NCI-H1436 treated with DMSO at 0.1 percent for 48 hours (cell line): ENCODE measurements at regions not wholly inside any gene's neighbourhood (a gene's known extent, or its start where the extent isn't known, plus 50 kb on each side); places are given as distances from the start of the nearest gene placed in this dataset.

Experiments
- DNase-seq: peaks from one replicate; lab custom pipeline; 2025; lab: John Stamatoyannopoulos, UW

DNA sequence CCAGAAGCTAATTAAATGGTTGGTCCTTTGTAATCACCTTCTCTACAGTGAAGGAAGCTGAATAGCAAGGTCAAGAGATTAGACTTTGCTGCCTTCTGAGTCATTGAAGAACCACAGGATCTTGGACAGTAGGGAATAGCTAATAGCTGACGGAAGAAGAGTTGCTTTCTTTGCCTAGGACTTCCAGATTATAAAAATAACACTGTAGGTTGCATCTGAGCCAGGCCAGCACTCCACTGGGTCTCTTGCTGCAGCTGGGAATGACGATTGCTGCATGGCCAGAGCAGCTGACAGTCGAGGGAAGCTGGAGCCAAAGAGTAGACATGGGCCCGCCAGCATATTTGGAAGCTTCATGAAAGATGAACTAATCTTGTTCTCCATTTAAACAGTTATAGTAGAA lies 81.5 kb upstream of the KCNMB2 start:
- no peak for DNase-seq

DNA sequence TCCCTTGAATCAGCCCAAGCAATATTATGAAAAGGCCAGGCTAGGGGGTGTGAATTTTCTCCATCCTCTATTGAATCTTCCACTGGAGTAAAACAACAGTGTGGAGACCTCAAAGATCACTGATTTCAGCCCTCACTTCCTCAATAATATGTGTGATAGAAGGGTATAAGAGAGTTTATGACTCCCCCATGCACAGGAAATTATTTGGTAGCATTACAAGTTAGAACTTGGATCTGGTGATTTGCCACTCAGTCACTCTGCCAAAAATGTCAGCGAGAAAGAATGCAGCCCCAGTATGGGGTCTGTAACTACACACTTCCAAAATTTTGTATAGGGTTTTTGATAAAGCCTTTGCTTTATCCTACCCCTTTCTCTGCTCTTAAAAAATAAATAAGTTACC lies 81.0 kb upstream of the KCNMB2 start:
- DNase-seq = no peak

DNA sequence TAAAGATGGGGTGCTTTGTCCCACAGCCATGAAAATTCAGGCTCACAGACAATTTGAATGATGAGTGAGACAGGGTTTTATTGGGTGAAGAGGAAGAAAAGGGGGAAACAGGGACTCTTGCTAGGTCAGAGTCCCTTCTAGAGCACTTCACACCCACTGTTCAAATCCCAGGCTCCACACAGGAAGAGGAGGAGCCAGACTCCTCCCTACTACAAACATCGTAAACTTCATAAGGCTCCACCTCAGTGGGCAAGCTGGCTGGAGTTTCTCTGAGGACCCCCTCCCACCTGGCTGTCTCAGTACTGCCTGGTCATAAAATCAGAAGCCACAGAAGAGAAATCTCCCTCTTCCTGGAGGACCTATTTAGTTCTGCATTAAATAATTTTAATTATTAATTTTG lies 80.3 kb upstream of the KCNMB2 start:
- no peak for DNase-seq

DNA sequence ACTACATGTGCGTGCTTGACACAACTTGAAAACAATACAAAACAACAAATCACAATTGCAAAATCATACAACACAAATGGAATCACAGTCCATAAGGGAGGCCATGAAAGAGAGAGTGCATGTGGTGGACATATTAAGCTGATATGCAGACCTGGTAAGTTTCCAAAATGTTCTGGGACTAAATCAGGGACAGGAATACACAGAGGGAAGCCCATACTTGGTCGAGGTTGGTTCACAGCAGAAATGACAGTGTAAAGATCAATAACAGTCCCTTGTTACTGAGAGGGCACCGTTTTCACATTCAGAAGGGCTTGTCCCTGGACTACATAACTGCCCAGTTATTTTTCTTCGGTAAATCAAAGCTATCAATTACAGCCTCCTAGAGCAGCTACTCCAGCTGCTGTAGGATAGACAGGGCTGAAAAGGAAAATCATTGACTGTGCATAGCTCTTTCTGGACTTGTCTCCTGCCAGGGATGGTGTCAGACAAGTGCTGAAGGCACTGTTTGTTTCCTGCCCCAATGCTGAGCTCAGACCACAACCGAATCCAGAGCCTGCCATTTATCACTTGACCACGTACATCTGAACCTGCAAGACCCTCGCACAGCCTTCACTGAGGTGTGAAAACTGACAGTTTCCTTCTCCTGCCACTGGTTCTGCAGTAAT lies 79.5 kb upstream of the KCNMB2 start:
- no peak for DNase-seq

DNA sequence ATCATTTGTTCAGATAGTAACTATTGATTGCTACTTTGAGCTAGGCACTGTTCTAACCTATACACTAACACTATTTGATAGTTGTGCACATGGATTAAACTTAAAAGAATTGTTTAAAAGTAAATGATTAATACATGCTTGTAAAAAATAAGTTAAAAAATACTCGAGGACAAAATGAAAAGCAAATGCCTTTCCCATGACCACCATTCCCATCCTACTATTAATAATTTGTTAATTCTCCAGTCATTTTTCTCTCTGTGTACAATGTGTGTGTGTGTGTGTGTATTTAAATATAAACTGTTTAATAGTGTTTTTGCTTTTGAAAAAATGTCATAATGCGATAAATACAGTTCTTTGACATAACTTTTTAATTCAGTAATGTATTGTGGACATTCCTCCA lies 78.7 kb upstream of the KCNMB2 start:
- DNase-seq = no peak

DNA sequence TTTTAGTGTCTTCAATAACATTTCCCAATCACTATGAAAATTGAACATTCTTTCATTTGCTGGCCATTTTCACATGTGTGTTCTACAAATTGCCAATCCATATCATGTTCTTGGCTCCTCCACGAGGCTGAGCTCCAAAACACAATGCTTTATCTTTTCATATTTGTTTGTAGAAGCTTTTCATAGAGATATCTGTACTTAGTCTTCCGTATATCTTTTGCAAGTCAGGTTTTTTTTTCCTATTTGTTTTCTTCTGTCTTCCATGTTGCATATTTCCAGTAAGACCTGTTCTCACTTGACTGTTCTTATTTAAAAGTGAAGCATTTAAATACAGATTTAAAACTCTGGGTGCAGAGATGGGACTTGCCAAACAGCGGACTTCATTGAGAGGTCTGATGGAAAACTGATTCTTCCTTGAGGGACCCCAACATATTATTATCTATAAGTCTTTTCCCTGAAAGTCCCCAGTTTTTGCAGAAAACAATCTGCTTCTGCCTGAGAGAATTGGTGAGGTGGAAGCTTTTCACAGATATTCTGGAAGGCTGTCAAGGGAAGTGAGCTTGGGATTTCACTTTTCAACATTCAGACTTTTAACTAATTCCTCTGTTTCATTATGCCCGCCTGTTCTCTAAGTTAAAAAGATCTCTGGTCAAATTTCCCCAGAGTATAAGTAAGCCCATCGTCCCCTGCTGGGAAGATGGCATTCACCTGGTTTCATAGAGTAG lies 77.8 kb upstream of the KCNMB2 start:
- DNase-seq = no peak

DNA sequence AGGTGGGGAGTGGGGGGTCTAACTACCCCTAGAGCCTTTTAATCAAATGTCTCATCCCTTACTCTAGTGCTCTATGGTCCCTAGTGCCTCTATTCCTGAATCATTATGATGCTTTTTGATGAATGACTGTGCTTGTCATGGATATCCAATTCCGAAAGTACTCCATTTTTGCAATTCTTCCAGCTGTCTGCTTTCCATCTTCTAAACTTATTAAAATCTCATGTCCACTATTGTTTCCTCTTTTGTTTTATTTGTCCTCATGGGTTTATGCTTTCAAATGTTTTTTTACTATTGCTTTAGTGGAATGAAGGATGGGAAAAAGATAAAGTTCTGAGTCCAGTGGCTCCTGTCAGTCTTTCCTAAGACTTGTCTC lies 77.2 kb upstream of the KCNMB2 start:
- no peak for DNase-seq

DNA sequence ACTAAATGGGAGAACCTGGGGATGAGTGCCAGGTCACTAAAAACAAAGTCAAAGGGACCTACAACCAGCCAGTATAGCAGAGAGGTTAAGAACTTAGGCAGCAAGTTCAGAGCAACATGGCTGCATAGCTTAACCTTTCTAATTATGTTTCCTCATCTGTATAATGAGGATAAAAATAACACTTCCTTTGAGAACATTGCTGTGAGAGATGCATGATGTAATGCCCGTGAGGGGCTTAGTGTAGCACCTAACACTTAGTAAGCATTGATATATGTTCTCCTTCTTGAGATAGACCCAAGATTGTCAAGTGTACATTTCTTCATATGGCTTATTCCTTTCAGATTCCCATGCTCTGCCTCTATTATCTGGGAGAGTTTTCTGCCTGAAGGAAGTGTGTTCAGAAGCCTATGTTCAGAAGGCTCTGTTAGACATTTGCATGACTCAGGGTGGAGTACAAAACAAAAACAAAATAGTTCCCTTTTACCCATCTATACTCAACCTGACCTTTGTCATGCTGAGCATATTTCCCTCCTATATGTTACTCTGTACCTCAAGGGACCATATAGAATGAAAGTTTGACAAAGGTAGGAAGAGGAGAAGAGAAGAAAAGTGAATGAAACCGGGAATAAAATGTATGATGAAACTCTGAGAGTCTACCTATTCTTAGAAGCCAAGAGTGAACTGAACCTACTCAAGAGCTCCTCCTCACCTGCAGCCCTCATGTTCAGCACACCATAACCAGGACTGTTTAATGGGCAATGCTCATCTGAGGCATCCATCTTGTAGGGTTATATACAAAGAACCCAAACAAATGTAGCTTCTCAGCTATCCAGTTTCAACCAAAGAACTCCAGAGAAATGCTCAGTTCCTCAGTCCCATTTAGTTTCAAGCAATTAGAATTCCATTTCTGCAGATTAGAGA lies 70.7 kb upstream of the KCNMB2 start:
- DNase-seq = no peak

DNA sequence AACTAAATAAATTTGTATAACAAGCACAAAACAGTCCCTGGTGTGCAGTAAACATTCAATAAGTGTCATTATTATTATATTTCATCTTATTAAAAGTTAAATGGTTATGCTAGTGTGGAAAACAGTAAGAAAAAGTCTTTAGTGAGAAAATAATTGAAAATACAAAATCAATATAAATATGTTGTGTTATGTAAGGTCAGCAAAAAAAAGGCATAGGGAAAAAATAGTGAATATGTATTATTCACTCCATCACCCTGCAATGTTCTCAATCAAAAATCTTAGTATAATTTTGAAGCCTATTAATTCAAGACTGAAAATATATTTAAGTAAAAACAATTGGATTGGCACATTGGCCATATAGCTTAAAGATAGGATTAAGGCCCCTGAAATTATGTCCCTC lies 63.3 kb upstream of the KCNMB2 start:
- no peak for DNase-seq

DNA sequence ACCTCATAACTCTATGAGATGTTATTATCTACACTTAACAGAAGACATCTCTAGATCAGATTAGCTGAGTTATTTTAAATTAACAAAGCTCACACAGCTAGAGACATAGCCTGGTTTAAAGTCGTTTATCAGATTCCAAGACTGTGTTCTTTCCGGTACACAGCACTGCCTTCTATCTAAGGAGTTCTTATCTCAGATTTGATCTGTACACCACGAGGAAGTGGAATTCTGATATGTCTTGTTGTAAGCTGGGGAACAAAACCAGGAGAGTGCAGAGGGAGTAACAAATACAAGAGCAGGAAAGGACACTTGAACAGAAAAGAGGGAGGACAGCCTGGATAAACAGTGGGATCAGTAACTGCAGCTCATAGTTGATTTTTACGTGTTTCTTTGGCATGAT lies 61.7 kb upstream of the KCNMB2 start:
- no peak for DNase-seq

DNA sequence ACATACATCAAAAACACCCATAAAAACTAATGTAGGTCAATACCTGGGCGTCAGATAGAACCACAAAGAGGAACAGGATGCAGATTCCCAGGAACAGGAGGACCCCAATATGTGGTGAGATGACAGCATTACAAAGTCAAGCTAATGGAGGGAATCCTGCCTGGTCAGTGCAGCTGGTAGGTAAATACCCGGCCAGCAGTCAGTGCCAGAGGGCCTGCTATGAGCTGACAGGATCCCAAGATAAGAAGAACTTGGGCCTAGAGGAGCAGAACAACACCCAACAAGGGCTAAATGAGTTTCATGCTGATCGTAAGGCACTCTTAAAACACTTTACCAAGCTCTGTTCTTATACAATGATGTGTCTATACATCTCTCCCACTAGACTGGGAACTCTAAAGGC lies 61.2 kb upstream of the KCNMB2 start:
- no peak for DNase-seq

DNA sequence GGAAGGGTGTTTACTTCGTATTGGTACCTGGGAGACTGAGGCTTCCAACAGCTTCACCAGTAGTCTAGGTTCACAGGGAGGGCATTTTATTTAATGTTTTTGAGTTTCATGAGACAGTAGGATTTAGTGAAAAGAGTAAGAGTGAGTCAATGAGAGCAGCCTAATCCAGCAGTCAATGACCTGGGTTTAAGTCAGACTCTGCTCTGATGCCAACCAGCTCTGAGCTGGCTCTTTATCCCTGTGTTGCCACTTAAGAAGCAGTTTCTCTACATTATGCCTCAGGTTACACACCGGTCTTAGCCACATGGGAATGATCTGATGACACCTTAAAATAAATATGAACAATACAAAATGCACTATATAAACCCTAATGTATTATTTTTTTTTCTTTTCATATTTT lies 59.4 kb upstream of the KCNMB2 start:
- DNase-seq = no peak

DNA sequence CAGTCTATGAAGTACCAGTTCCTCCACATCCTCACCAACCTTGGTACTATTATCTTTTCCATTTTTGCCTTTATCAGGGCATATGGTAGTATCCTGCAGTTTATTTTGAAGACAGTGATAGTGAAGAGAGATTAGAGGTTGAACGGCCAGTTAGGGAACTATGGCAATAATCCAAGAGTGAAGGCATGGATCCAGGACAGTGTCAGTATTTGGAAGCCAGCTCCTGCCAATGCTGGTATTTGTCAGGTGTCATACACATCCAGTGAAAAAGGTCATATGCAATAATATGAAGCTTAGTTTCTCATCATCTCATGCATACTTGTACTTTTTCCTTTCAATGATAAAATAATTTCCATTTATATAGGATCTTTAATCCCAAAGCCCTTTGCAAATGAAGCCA lies 56.8 kb upstream of the KCNMB2 start:
- no peak for DNase-seq

DNA sequence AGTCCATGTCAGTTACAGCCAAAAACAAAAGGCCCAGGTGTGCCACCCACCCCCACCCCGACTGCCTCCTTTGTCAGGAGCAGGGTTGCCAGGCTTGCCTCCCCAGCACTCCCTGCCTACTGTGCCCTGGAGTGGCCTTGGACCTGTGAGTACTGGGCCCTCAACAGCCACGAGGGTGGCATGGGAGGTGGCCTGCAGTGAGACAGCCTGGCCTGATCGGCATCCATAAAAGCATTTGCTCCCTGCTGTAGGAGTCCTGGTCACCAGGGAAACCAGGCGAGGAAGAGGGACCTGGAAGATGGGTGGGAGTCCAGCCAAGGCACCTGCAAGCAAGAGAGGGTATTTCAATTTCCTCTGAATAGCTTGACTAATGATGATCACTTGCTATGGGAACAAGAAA lies 56.4 kb upstream of the KCNMB2 start:
- no peak for DNase-seq

DNA sequence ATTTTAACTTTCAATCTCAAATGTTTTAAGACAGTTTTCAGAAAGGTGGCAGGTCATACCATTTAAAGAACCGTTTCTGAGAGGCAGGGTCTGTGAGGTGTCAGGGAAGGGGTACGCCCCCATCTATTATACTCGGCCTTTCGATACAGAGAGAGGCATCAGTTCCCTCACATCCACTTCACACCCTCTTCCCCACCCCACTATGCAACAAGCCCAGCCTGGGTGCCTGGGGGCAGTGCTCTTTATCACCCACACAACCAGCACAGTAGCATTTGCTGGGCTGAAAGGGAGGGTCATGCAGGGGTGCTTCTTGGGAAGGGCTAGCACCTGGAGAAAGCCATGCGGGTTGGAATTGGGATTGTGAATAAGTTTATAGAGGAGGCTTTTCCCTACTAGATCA lies 56.0 kb upstream of the KCNMB2 start:
- DNase-seq = no peak

DNA sequence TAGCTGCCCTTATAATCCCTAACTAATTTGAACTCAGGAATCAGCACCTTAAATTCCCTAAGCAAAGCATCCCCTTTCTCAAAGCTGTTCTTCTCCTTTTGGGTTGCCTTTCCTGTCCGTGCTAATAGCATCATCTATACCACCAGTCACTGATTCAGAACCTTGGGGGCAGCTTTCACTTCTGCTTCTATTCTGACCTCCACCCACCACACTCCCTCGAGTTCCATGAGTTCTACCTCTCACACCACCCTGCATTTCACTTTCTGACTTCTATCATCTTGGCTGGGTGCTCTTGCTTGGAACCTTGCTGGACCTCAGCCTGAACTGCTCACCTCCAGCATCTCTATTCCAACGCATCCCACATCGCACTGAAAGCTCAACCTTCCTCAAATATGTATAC lies 55.4 kb upstream of the KCNMB2 start:
- DNase-seq = no peak

DNA sequence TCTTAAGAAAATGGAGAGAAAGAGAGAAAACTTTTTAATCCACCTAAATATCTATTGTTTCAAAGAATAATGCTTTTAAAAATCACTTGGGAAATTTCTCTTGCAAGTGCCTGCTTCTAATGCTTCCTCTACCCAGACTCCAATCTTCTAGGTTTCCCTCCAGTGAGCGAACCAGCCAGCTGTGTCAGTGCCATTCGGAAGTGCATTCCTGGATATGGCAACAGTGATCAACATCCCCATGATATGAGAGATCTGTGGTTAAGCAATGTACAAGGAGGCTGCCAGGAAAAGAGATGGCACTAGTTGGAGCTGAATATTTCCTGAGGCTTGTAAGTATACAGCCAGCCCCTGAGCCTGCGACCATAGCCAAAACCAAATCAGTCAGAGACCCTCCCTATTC lies 53.3 kb upstream of the KCNMB2 start:
- no peak for DNase-seq

DNA sequence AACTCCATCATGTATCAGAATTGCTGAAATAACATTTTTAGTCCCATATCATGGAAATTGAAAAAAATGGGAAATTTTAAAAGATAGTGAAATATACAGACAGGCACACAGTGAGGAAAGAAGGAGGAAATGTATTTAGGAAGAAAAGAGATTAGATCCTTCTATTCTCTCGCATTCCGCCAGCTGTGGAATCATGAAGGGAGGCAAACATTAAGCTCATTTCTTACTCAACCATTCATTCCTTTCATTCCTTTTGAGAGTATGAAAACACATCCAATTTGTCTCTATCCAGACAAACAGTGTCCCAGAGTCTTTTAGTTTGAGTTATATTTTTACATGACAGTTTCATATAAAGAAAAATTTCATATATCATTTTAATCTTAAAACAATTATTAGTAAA lies 52.5 kb upstream of the KCNMB2 start:
- no peak for DNase-seq

DNA sequence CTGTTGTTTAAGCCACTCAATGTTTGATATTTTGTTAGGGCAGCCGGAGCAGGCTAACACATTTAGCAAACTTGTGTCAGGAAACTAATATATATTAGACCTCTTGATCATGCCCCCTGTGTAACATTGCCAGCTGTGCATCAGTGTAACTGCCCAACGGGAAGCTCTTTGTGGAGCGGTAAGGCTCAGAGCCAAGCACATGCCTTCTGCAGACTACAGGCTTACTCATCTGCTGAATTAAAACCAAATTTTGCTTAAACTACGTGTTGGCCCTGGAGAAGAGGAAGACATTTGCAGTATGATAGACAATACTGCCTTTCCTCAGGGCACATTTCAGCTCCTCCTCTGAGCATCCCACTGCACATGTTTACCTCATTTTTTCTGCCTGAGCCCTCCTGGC lies 50.5 kb upstream of the KCNMB2 start:
- no peak for DNase-seq
